ENCODE measurements at regions not wholly inside any gene's neighbourhood (a gene's known extent, or its start where the extent isn't known, plus 50 kb on each side); places are given as distances from the start of the nearest gene placed in this dataset.

DNA sequence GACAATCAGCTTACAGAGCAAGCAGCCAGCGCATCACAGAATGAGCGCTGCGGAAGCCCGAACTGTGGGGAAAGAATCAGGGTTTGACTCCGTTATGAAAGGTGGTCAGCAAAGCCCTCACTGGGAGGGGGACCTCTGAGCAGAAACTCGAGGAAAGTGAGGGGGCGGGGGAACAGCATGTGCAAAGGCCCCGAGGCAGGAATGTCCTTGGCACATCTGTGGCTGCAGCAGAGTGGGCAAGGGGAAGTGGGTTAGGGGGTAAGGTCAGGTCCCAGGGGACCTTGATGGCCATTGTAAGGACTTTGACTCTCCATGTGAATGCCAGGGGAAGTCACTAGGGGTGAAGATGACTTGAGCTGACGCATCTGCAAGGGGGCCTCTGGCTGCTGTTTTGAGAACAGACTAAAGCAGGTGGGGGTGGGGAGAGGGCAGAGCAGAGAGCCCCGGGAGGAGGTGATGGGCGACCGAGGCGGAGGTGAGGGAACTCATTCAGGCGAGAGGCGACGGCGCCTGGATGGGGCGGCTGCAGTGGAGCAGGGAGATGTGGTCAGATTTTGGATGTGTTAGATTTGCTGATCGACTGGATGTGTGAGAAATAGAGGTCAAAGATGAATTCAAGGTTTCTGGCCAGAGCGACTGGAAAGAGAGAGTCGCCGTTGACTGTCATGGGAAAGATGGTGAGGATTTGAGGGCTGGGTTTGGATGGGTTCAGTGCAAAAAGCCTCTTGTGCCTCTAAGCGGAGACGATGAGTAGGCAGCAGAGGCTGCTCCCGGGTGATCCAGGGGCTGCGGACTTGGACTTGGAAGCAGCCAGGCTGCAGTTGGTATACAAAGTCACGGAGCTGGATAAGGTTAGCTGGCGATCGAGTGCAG, 108.0 kb upstream of the ZBTB40 start:
- in situ Hi-C loops (cut with HindIII; ENCODE audit: low sequenced_read_pairs), result no loop called here

DNA sequence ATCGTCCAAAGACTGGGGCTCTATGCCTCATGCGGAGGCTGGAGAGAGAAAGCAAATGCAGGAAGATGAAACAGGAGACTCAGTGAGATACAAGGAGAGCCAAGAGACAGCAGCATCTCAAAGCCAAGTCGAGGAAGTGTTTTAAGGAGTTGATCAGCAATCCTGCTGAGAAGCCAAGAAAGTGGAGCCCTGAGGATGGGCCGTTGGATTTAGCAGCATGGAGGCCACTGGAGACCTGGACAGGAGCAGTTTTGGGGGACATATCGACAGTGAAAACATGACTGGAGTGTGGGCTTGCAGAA, 107.4 kb upstream of the ZBTB40 start:
- in situ Hi-C loops (cut with HindIII; ENCODE audit: low sequenced_read_pairs), result no loop called here

DNA sequence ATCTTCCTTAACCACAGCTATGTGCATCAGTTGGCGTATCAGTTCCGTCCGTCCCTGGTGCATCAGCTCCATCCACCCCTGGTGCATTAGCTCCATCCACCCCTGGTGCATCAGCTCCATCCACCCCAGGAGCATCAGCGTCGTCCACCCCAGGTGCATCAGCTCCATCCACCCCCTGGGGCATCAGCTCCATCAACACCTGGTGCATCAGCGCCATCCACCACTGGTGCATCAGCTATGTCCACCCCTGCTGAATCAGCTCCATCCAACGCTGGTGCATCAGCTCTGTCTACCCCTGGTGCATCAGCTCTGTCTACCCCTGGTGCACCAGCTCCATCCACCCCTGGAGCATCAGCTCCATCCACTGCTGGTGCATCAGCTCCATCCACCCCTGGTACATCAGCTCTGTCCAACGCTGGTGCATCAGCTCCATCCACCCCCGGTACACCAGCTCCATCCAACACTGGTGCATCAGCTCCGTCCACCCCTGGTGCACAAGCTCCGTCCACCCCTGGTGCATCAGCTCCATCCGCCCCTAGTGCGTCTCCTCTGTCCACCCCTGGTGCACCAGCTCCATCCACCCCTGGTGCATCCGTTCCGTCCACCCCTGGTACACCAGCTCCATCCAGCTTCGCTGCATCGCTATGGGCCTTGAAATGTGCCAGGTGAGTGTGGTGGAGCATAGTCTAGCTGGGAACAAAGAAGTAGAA, 106.6 kb upstream of the ZBTB40 start:
- in situ Hi-C loops (cut with HindIII; ENCODE audit: low sequenced_read_pairs), result no loop called here

DNA sequence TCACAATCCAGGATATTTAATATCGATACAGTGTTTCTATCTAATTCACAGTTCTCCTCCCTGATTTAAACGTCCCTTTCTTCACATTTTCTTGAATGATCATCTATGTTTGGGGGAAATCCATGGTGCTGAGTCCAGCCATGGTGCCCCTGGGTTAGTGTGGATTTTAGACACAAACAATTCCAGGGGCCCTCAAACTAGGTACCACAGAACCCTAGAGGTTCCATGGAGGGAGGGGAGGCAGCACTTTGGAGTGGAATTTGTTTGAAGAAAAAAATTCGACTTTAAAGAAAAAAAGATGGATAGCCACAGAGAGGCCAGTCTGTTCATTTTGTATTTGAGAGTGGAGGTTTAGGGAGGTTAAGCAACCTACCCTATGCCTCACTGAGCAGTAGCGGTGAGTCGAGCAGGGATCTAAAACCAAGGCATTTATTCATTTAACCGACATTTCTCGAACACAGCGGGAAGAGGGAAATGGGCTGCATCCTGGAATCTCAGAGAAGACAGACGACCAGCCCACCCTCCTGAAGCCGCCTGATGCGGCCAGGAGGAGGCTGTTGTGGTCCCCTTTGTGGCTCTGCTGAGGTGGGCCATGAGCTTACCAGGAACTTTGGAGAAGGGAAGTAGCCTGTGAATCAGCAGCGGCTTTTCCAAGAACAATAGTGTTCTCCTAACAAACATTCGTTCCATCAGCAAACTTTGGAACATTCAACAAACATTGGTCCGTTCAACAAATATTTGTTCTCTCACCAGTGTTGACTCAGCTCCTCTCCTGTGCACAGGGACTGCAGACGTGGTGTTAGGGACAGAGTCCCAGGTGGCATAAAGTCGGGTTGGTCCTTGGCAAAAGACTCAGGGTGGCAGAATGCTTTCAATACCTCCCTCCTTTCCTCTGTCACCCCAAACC, 103.5 kb upstream of the ZBTB40 start:
- in situ Hi-C loops (cut with HindIII; ENCODE audit: low sequenced_read_pairs), result no loop called here

DNA sequence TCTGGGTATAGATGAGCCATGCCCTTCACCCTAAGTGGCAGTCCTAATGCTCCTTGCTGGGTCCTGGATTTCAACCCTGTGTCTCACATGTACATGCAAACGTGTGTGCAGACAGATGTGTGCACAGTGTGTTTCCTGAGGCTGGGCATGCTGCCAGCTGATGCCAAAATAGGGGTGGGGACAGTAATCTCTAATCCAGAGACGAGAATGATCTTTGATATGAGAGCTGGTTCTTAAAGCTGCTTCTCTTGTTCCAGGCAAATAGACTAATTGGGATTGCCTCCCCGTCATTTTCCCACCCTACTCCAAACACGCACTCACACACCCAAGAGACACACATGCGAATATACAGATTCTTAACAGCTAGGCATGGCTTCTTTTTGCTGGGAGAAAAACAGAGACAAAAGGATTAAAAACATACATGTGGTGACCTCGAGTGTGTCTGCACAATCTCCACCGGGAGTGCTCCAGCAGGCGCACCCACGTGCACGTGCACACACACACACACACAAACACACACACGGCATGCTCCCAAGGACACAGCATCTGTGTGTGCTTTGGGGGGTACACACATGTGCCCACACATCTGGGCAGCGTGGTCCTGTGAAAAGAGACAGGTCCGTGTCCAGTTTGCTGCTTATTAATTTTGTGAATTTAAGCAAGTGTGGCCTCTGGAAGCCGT, 102.1 kb upstream of the ZBTB40 start:
- in situ Hi-C loops (cut with HindIII; ENCODE audit: low sequenced_read_pairs), result no loop called here

DNA sequence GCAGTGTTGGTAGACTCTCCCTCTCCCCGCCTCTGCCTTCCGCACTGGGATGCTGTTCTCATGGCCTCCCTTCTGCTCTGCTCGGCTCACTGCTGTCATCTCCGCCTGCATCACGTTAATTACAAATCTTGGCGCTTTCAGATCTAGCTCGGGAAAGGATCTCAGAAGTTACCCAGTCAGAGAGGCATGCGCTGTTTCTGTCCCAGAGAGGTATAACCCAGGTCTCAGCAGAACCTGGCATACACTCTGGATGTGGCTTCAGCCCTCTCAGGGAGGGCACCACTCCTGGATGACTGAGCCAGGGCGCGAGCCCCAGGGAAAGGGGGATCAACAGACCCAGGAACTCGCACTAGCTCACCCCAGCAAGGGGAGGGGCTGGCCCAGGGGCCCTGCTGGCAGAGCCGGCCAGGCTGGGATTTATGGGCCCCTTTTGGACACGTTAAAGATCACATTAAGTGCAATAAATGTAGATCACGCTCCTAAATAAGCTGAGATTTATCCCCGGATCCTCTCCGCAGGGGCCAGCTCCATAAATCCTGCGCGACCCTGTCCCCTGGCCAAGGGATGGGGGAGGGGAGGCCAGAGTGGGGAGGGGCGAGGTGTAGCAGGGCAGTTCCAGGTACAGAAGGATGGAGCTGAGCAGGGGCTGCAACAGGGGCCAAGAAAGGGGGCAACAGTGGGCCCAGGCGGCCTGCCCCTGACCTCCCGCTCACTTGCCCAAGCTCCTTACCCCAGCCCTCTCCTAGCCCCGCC, 101.3 kb upstream of the ZBTB40 start:
- in situ Hi-C loops (cut with HindIII; ENCODE audit: low sequenced_read_pairs), result no loop called here

DNA sequence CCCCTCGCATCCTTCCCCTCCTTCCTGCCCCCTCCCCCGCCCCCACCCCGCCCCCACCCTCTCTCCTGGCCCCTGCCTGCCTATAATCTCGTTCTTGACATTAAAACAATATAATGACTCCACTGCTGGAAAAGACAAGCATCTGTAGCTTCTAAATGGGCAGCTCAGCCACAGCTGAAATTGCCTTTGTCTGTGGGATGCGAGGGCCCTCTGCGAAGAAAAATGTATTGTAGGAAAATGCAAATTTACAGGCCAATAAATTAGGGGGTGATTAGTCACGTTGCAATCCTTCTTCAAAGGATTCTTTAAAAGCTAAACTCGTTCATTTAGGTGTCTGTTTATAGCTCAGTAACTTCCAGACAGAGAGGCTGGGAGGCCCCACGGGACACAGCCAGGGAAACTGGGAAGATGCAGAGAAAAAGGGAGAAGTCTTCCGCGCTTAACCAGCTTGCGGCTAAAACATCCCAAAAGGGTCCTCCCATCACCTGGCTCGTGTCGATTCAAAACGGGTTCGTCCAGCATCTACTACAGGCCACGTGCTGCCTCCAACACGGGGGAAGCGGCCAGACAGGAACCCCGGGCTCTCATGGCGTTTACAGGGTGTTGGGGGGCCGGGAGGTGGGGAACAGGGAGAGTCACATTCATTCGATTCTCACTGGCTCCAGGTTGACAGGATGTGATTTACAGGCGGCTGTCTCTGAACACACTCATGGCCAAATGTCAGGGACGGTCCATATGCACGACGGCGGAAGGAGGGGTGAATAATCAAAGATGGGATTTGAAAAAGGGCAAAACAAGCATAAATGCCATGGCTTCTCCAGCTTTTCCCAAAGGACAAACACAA, 100.5 kb upstream of the ZBTB40 start:
- in situ Hi-C loops (cut with HindIII; ENCODE audit: low sequenced_read_pairs), result no loop called here

DNA sequence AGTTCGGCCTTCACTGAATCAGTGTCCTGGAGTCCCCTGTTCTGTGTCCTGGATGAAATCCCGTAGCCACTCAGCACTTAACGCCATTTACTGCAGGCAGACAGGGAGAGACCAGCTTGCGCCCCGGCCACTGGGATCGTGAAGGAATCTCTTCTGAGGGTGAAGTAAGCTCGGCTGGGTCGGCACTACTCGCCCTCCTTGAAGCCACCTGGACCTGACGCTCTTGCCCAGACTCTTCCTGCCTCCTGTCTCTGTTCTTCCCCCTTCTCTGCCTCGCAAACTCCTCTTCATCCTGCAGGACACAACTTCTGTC, 99.9 kb upstream of the ZBTB40 start:
- in situ Hi-C loops (cut with HindIII; ENCODE audit: low sequenced_read_pairs), result no loop called here

DNA sequence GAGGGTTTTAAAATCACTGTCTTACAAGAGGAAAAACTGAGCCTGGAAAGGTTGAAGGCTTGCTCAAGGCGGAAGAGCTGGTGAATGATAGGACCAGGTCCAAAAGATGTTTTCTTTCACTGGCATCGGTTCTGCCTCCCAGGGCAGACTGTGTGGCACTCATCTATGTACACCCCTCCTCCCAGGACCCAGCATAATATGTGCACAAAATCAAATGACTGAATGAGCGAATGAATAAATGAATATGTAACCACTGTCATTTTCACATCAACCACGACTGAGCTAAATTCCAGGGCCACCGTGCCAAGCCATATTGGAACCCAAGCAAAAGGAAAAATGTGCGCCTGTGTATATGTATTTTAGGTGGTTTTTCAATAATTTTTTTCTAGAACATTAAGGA, 99.3 kb upstream of the ZBTB40 start:
- in situ Hi-C loops (cut with HindIII; ENCODE audit: low sequenced_read_pairs), result no loop called here

DNA sequence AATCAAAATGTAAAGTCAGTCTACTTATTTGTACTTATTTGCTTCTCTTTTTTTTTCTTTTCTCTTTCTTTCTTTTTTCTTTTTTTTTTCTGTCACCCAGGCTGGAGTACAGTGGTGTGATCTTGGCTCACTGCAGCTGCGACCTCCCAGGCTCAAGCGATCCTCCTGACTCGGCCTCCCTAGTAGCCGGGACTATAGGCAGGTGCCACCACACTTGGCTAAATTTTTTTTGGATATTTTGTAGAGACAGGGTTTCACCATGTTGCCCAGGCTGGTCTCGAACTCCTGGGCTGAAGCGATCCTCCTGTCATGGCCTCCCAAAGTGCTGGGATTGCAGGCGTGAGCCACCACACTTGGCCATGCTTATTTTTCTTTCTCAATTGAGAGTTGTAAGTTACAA, 98.8 kb upstream of the ZBTB40 start:
- in situ Hi-C loops (cut with HindIII; ENCODE audit: low sequenced_read_pairs), result no loop called here

DNA sequence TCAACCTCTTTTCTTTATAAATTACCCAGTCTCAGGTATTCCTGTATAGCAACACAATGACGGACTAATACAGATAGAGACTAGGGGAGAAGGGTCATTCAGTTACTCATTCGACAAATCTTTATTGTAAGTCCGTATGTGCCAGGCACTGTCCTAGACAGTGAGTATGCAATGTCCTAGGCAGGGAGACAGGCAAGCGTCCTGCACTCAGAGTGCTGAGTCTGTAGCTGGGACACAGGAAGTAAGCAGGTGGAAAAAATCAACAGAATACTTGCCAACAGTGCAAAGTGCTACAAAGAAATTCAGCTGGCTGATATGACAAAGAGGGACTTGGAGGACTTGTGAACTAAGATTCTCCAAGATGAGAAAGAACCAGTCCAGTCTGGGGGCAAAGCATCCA, 92.2 kb upstream of the ZBTB40 start:
- in situ Hi-C loops (cut with HindIII; ENCODE audit: low sequenced_read_pairs), result no loop called here

DNA sequence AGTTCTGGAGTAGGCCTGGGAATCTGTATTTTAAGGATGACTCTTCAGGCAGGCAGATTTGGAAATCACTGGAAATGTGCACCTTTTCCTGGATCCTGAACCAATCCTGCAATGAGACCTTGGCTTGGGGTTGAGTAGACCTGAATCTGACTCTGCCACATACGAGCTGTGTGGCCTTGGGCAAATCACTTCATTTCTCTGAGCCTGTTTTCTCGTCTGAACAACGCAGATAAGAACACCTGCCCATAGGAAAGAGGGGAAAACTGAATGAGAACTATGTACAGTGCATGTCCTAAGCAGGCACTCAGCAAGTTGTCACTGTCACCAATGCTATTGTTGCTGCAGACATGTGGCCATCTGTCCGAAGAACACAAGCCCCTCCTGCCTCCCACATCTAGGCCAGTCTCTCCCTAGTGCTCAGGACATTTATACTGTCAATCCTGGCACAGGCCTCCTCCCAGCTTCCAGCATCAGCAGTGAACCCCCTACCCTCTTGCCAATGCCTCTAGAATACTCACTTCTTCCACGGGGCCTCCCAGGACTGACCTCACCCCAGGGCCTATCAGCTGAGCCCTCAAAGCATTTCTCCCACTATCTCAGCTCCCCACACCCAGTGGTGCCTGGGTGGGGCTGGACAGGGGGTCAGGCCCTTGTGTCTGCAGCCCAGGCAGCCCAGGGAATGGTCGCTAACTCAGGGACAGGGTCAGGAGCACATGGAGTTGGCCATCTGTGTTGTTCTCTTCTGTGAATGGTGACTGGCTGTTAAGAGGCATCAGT, 88.8 kb upstream of the ZBTB40 start:
- in situ Hi-C loops (cut with HindIII; ENCODE audit: low sequenced_read_pairs), result no loop called here

DNA sequence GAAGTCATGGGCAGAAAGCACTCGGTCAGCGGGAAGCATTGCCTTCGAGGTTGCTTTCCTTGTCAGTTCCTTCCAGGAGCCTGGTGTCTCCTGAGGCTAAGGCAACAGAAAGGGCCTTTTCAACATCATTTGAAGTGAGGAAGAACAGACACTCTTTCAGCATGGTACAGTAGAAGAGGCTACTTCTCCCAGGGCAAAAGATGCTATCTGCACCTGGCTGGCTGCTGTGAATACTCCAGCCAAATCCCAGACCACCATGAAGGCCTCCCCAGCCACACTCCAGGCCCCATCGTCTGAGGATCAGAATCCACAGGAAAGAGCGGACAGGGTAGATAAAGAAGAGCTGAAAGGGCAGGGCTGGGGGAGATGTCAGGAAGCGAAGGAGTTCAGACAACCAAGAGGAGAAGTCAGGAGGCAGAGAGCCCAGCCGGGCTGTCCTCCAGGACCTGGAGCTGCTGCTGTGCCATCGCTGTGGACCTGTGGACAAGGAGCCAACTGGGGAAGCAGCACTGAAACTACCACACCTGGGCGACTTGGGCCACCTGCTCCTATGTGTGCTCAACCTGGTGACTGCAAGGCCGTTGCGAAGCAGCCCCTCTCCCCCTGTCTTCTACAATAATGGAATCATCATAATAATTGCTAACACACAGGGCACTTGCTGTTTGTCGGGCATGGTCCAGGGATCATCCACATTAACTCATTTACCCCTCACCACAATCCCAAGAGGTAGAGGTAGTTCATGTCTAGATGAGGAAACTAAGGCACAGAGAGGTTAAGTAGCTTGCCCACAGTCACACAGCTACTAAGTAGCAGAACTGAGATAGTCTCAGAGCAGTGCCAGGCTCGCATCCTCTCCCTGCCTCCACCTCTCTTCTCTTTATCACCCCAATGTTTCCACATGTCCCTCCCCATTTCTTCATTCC, 88.0 kb upstream of the ZBTB40 start:
- in situ Hi-C loops (cut with HindIII; ENCODE audit: low sequenced_read_pairs), result no loop called here

DNA sequence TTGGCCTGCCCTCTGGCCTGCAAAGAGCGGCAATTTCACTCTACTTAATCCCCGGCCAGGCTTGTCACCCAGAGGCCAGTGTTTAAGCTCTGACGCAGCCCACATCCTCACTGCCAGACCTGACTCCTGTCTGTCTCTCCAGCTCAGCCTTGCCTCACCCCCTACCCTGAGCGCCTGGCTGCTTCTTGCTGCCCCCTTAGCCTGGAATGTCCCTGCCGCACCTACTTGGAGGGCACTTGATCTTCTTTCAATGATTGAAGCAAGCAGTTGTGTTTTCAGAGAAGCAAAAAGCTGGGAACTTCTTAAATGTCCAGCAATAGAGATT, 87.4 kb upstream of the ZBTB40 start:
- in situ Hi-C loops (cut with HindIII; ENCODE audit: low sequenced_read_pairs), result no loop called here

DNA sequence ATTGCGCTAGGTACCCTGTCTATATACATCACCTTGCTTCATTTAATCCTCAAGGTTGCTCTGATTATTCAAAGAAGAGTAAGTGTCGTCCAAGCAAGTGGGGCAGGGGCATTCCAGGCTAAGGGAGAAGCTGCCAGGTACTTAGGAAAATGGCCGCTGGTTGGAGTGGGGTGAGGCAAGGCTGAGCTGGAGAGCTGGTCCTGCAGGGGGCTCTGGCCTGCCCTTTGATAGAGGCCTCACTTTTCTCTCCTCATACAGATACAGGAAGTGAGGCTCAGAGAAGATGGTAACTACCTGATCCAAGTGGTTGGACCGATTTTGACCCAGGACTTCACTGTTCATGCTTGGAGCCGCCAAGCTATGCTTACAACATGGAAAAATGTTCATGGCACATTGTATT, 86.9 kb upstream of the ZBTB40 start:
- in situ Hi-C loops (cut with HindIII; ENCODE audit: low sequenced_read_pairs), result no loop called here

DNA sequence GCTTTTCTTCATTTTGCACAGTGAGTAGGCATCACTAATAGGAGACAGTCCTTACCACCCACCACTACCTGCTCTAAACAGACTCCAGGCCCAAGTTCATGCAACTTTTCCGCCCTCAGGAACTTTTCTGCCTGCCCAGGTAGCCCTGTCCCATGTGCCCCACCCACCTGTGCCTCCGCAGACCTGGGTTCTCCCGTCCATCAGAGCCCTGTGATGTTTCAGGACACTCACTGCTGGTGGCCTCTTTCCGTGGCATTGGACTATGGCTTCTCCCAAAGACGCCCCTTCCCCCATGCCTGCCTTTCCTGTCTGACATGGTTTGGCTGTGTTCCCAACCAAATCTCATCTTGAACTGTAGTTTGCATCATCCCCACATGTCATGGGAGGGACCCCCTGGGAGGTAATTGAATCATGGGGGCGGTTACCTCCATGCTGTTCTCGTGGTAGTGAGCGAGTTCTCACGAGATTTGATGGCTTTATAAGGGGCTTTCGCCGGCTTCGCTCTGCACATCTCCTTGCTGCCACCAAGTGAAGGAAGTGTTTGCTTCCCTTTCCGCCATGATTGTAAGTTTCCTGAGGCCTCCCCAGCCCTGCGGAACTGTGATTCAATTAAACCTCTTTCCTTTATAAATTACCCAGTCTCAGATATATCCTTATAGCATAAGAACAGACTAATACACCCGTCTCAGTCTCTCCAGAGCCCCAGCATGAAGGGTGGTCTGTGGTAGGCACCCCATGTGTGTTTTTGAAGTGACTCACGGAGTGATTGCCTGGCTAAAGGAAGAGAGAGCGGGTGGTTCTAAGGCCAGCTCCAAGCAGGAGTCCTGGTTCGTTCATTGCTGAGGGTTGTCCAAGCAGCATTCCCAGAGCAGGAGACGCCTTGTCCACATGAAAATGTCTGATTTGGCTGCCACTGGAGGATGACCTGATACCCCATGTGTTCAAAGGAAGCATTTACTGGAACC, 86.0 kb upstream of the ZBTB40 start:
- in situ Hi-C loops (cut with HindIII; ENCODE audit: low sequenced_read_pairs), result no loop called here

DNA sequence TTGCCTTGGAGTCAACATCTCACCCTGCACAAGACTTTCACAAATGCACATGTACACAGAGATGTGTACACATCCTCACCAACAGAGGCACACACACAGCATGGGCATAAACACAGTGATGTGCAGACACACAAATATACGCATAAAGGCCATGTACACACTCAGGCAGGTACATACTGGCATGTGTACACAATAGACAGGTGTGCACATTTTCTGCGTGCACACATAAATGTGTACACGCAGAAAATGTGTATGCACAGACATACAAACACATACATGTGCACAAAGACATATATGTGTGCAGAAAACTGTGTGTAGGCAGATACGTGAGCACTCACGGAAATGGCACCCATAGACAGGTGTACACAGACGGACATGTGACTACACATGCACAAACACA, 85.3 kb upstream of the ZBTB40 start:
- in situ Hi-C loops (cut with HindIII; ENCODE audit: low sequenced_read_pairs), result no loop called here
